Tibial nerve (tissue), 3 donors: ENCODE measurements at regions not wholly inside any gene's neighbourhood (a gene's known extent, or its start where the extent isn't known, plus 50 kb on each side); places are given as distances from the start of the nearest gene placed in this dataset.

ENCODE experiments used
- POLR2A ChIP-seq, 2 donors: fragments of 450-650 bp; IDR thresholded peaks; one replicate each; pipeline ENCODE4 v1.6.1; 2017; ENCODE audit warnings: antibody characterized with exemption in 2 of 2, mild to moderate bottlenecking in 2 of 2, moderate library complexity in 2 of 2
- TF ChIP-seq, protein P1 (sequence below), 5 experiments: fragments of 200-600 bp in 3 of 5; fragments of 450-650 bp in 2 of 5; sonication (generic) in 3 of 5; IDR thresholded peaks; one replicate each; pipeline ENCODE4 v1.5.1; 2016 to 2019; ENCODE audit warnings: antibody characterized with exemption in 5 of 5, mild to moderate bottlenecking in 3 of 5, moderate library complexity in 2 of 5

DNA sequence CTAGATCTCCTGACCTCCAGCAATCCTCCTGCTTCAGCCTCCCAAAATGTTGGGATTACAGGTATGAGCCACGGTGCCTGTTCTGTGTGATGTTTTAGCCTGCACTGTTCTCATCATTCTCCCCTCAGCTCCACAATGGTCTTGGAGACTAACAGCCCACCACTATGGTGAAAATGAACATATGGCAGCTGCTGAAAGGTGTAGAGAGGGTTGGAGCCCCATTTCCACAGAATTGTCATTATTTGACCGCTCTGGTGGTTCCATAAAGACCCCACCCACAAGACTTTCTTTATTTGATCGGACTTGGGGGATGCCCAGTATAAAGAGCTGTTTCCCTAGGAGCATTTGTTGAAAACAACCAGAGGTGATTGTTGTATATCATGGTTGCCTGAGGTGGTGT lies 67.9 kb upstream of the SEPTIN5 start:
- no peak for TF ChIP-seq POLR2A (IDR thresholded peaks at IDR 0.05)
- TF ChIP-seq, protein P1, sequence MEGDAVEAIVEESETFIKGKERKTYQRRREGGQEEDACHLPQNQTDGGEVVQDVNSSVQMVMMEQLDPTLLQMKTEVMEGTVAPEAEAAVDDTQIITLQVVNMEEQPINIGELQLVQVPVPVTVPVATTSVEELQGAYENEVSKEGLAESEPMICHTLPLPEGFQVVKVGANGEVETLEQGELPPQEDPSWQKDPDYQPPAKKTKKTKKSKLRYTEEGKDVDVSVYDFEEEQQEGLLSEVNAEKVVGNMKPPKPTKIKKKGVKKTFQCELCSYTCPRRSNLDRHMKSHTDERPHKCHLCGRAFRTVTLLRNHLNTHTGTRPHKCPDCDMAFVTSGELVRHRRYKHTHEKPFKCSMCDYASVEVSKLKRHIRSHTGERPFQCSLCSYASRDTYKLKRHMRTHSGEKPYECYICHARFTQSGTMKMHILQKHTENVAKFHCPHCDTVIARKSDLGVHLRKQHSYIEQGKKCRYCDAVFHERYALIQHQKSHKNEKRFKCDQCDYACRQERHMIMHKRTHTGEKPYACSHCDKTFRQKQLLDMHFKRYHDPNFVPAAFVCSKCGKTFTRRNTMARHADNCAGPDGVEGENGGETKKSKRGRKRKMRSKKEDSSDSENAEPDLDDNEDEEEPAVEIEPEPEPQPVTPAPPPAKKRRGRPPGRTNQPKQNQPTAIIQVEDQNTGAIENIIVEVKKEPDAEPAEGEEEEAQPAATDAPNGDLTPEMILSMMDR (IDR thresholded peaks at IDR 0.05): no peak
